Eye (tissue), 1 donor: ENCODE measurements at regions not wholly inside any gene's neighbourhood (a gene's known extent, or its start where the extent isn't known, plus 50 kb on each side); places are given as distances from the start of the nearest gene placed in this dataset.

Experiments used
- DNase-seq: peaks from one replicate; pipeline ENCODE4 v3.0.0-alpha.2; 2015

DNA sequence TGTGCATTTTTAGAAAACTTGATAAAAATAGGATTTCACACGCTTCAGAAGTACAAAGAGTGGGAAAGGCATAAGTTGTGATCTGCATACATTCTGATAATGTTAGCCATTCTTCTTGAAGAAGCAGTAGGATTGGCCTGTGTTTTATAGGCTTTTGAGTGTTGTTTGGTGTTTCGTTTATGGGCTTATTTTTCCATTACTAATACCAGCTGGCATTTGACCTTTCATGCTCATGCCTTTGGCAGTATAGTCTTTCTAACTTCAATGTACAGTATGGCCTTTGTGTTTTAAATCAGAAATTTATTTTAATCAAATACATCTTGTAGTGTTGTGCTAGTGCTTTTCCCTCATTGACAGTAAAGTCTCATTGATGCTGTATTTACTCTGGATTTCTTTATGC, 51.5 kb upstream of the SLC4A4 start:
- DNase-seq: no peak

GRCh38 chr4:71288875-71289274, 49.9 kb upstream of the SLC4A4 start:
- no peak for DNase-seq
